Neuronal stem cell (in vitro differentiated cells): ENCODE measurements at regions not wholly inside any gene's neighbourhood (a gene's known extent, or its start where the extent isn't known, plus 50 kb on each side); places are given as distances from the start of the nearest gene placed in this dataset.

Source experiments
- DNase-seq: peaks from one replicate; pipeline ENCODE4 v3.0.0-alpha.2; 2013; ENCODE audit warnings: low spot score
- H2AFZ ChIP-seq: one replicate; pipeline ENCODE4 v1.6.1; 2013; ENCODE audit warnings: mild to moderate bottlenecking, low read length, inconsistent platforms
- H2AK5ac ChIP-seq: 2 replicates; pipeline ENCODE4 v1.6.1; 2013; ENCODE audit warnings: low read depth, mild to moderate bottlenecking, inconsistent platforms, low read length, moderate library complexity, mixed read lengths
- H2BK120ac ChIP-seq: 2 replicates; pipeline ENCODE4 v1.6.1; 2013; ENCODE audit warnings: low read depth, mild to moderate bottlenecking, inconsistent platforms, low read length, moderate library complexity, mixed read lengths
- H2BK12ac ChIP-seq: one replicate; pipeline ENCODE4 v1.6.1; 2013; ENCODE audit warnings: low read length, inconsistent platforms
- H2BK15ac ChIP-seq: 2 replicates; pipeline ENCODE4 v1.6.1; 2013; ENCODE audit warnings: mild to moderate bottlenecking, low read length, inconsistent platforms, mixed read lengths
- H2BK5ac ChIP-seq: one replicate; pipeline ENCODE4 v1.6.1; 2013; ENCODE audit warnings: inconsistent platforms, mild to moderate bottlenecking, low read length, moderate library complexity
- H3K14ac ChIP-seq: one replicate; pipeline ENCODE4 v1.6.1; 2013; ENCODE audit warnings: low read length, inconsistent platforms
- H3K18ac ChIP-seq: 2 replicates; pipeline ENCODE4 v1.6.1; 2013; ENCODE audit warnings: low read length, inconsistent platforms
- H3K23ac ChIP-seq: 2 replicates; pipeline ENCODE4 v1.6.1; 2013; ENCODE audit warnings: low read depth, mild to moderate bottlenecking, mixed read lengths, low read length, inconsistent platforms; ENCODE audit not compliant: poor library complexity
- H3K27ac ChIP-seq: replicated peaks from 3 replicates; pipeline ENCODE4 v1.5.1; 2013; ENCODE audit warnings: low read length, inconsistent platforms
- H3K27me3 ChIP-seq, 3 experiments: 2 replicates each; pipeline ENCODE4 v1.6.1; 2013; ENCODE audit warnings: low read length in 3 of 3, mild to moderate bottlenecking in 2 of 3, inconsistent platforms in 1 of 3, low read depth in 1 of 3, mixed read lengths in 1 of 3, moderate library complexity in 1 of 3; ENCODE audit not compliant: control insufficient read depth in 3 of 3, insufficient read depth in 3 of 3
- H3K36me3 ChIP-seq, 2 donors: replicated peaks in 1 of 2; 2 replicates each; pipeline ENCODE4 v1.6.1; 2013; ENCODE audit warnings: low read length in 2 of 2; ENCODE audit not compliant: control insufficient read depth in 2 of 2, insufficient read depth in 2 of 2
- H3K4ac ChIP-seq: 2 replicates; pipeline ENCODE4 v1.6.1; 2013; ENCODE audit warnings: inconsistent platforms, mild to moderate bottlenecking, low read length, moderate library complexity
- H3K4me1 ChIP-seq, 2 donors: 1 replicate in 1 of 2; 2 replicates in 1 of 2; pipeline ENCODE4 v1.6.1; 2013; ENCODE audit warnings: low read length in 2 of 2, low read depth in 1 of 2; ENCODE audit not compliant: control insufficient read depth in 2 of 2, insufficient read depth in 1 of 2
- H3K4me2 ChIP-seq: one replicate; pipeline ENCODE4 v1.6.1; 2013; ENCODE audit warnings: mild to moderate bottlenecking, low read length, inconsistent platforms; ENCODE audit not compliant: insufficient read depth, poor library complexity, severe bottlenecking
- H3K4me3 ChIP-seq, 2 donors: 2 replicates each; pipeline ENCODE4 v1.5.1; 2013; ENCODE audit warnings: low read length in 2 of 2, mild to moderate bottlenecking in 2 of 2, inconsistent platforms in 1 of 2, moderate library complexity in 1 of 2
- H3K79me1 ChIP-seq: one replicate; pipeline ENCODE4 v1.6.1; 2013; ENCODE audit warnings: low read depth, mild to moderate bottlenecking, inconsistent platforms, low read length, moderate library complexity
- H3K9ac ChIP-seq: one replicate; pipeline ENCODE4 v1.6.1; 2013; ENCODE audit warnings: mild to moderate bottlenecking, low read depth, low read length, inconsistent platforms; ENCODE audit not compliant: poor library complexity
- H3K9me3 ChIP-seq, 2 donors: replicated peaks in 1 of 2; 2 replicates each; pipeline versions ENCODE3 to v1.6.1; 2013; ENCODE audit warnings: low read length in 2 of 2, mild to moderate bottlenecking in 2 of 2, inconsistent platforms in 1 of 2, low read depth in 1 of 2, mixed read lengths in 1 of 2, moderate library complexity in 1 of 2; ENCODE audit not compliant: control insufficient read depth in 2 of 2, insufficient read depth in 1 of 2
- H4K8ac ChIP-seq: one replicate; pipeline ENCODE4 v1.6.1; 2013; ENCODE audit warnings: low read depth, mild to moderate bottlenecking, inconsistent platforms, low read length, moderate library complexity
- H4K91ac ChIP-seq: one replicate; pipeline ENCODE4 v1.6.1; 2013; ENCODE audit warnings: low read length, low read depth, mild to moderate bottlenecking, inconsistent platforms; ENCODE audit not compliant: poor library complexity
- WGBS, 2 donors: extraction: QIAGEN DNeasy Blood & Tissue Kit; methylation state at CpG; one replicate each; pipeline ENCODE4 v1.1.7; 2013; ENCODE audit warnings: missing lambda C conversion rate in 2 of 2, mixed read lengths in 1 of 2; ENCODE audit not compliant: insufficient read length in 2 of 2, insufficient replicate concordance in 1 of 2; ENCODE audit errors: extremely low coverage in 2 of 2; 5-methylcytosine and 5-hydroxymethylcytosine counted together

GRCh38 chr6:9634776-9635175 is 780.1 kb downstream of the TFAP2A start:
- no peak overlapping the region for H4K91ac ChIP-seq
- no peak overlapping the region for H3K14ac ChIP-seq
- DNase-seq: no peak
- no peak overlapping the region for H2BK5ac ChIP-seq
- H3K4me3 ChIP-seq: no peak overlapping the region
- no peak overlapping the region for H3K4ac ChIP-seq
- no CpG with 5 or more reads among the region's 2 CpGs for WGBS, 2 donors
- peaks cover 0 to 7% of the 10 kb centered on the region in 2 donors for H3K9me3 ChIP-seq
- no peak overlapping the region for H3K9ac ChIP-seq
- no peak overlapping the region for H3K27ac ChIP-seq
- no peaks in the 10 kb centered on the region for H3K36me3 ChIP-seq
- no peak overlapping the region for H3K23ac ChIP-seq
- no peak overlapping the region for H2BK120ac ChIP-seq
- no peaks in the 10 kb centered on the region for H3K79me1 ChIP-seq
- no peak overlapping the region for H3K18ac ChIP-seq
- no peak overlapping the region for H3K4me2 ChIP-seq
- no peaks in the 10 kb centered on the region for H3K4me1 ChIP-seq
- no peaks in the 10 kb centered on the region for H3K27me3 ChIP-seq
- H2AK5ac ChIP-seq: no peak overlapping the region
- no peak overlapping the region for H2BK12ac ChIP-seq
- no peak overlapping the region for H4K8ac ChIP-seq
- no peak overlapping the region for H2AFZ ChIP-seq
- no peak overlapping the region for H2BK15ac ChIP-seq

- H3K9me3 ChIP-seq: peaks cover 0 to 7% of the 10 kb centered on the region in 2 donors
- no peak overlapping the region for H4K8ac ChIP-seq
- H3K4ac ChIP-seq: no peak overlapping the region
- no peak overlapping the region for H3K4me2 ChIP-seq
- no peak overlapping the region for H2BK15ac ChIP-seq
- H2BK12ac ChIP-seq: no peak overlapping the region
- no peak overlapping the region for H2AFZ ChIP-seq
- no peak overlapping the region for H3K4me3 ChIP-seq
- no peak overlapping the region for H2BK5ac ChIP-seq
- H3K14ac ChIP-seq: no peak overlapping the region
- H3K27me3 ChIP-seq: no peaks in the 10 kb centered on the region
- no peaks in the 10 kb centered on the region for H3K79me1 ChIP-seq
- H4K91ac ChIP-seq: no peak overlapping the region
- H3K36me3 ChIP-seq: no peaks in the 10 kb centered on the region
- H3K4me1 ChIP-seq: no peaks in the 10 kb centered on the region
- no peak overlapping the region for H3K18ac ChIP-seq
- no peak overlapping the region for H3K27ac ChIP-seq
- no peak overlapping the region for H3K23ac ChIP-seq
- H3K9ac ChIP-seq: no peak overlapping the region
- no peak for DNase-seq
- H2AK5ac ChIP-seq: no peak overlapping the region
- no peak overlapping the region for H2BK120ac ChIP-seq
Observed at GRCh38 chr6:9632026-9632425, 782.8 kb downstream of the TFAP2A start.

- Histone ChIP-seq H3K27ac (no peak overlapping the region), H3K23ac (no peak overlapping the region), H2BK15ac (no peak overlapping the region), H4K91ac (no peak overlapping the region), H3K36me3 (no peaks in the 10 kb centered on the region), H3K18ac (no peak overlapping the region), H3K4ac (no peak overlapping the region), H2AFZ (no peak overlapping the region), H2AK5ac (no peak overlapping the region), H3K4me3 (no peak overlapping the region), H3K4me1 (no peaks in the 10 kb centered on the region), H2BK5ac (no peak overlapping the region), H2BK12ac (no peak overlapping the region), H2BK120ac (no peak overlapping the region), H3K27me3 (no peaks in the 10 kb centered on the region), H4K8ac (no peak overlapping the region), H3K9me3 (peaks cover 0 to 7% of the 10 kb centered on the region in 2 donors), H3K14ac (no peak overlapping the region), H3K4me2 (no peak overlapping the region), H3K9ac (no peak overlapping the region), H3K79me1 (no peaks in the 10 kb centered on the region)
- no peak for DNase-seq
Observed at GRCh38 chr6:9628819-9629218, 786.1 kb downstream of the TFAP2A start.

- H3K4me2 ChIP-seq: no peak overlapping the region
- H3K4me1 ChIP-seq: no peaks in the 10 kb centered on the region
- no peak overlapping the region for H4K8ac ChIP-seq
- H3K36me3 ChIP-seq: no peaks in the 10 kb centered on the region
- no peak overlapping the region for H3K23ac ChIP-seq
- peaks cover 0 to 7% of the 10 kb centered on the region in 2 donors for H3K9me3 ChIP-seq
- no peak overlapping the region for H3K4me3 ChIP-seq
- H3K18ac ChIP-seq: no peak overlapping the region
- H3K27me3 ChIP-seq: no peaks in the 10 kb centered on the region
- no peak overlapping the region for H3K9ac ChIP-seq
- no peak overlapping the region for H3K14ac ChIP-seq
- H2AK5ac ChIP-seq: no peak overlapping the region
- H2BK12ac ChIP-seq: no peak overlapping the region
- no peak overlapping the region for H3K27ac ChIP-seq
- H2AFZ ChIP-seq: no peak overlapping the region
- H3K4ac ChIP-seq: no peak overlapping the region
- no peaks in the 10 kb centered on the region for H3K79me1 ChIP-seq
- H2BK120ac ChIP-seq: no peak overlapping the region
- H2BK15ac ChIP-seq: no peak overlapping the region
- H2BK5ac ChIP-seq: no peak overlapping the region
- DNase-seq: no peak
- WGBS, 2 donors: no CpG with 5 or more reads among the region's 3 CpGs
- no peak overlapping the region for H4K91ac ChIP-seq
Observed at GRCh38 chr6:9627916-9628315, 787.0 kb downstream of the TFAP2A start.
